Loucy (cell line): ENCODE measurements at regions not wholly inside any gene's neighbourhood (a gene's known extent, or its start where the extent isn't known, plus 50 kb on each side); places are given as distances from the start of the nearest gene placed in this dataset.

ENCODE experiments used
- H2AFZ ChIP-seq: fragments of 200-600 bp; sonication (generic); 2 replicates; pipeline ENCODE4 v1.6.0; 2016; ENCODE audit warnings: antibody characterized with exemption, mild to moderate bottlenecking, low read length, moderate library complexity
- H3F3A ChIP-seq: fragments of 200-600 bp; 2 replicates; pipeline ENCODE4 v1.6.0; 2016; ENCODE audit warnings: antibody characterized with exemption, low read depth, mild to moderate bottlenecking
- H3K27me3 ChIP-seq: fragments of 200-600 bp; sonication (generic); 2 replicates; pipeline ENCODE4 v1.6.1; 2014; ENCODE audit warnings: low read length, mild to moderate bottlenecking; ENCODE audit not compliant: insufficient read depth, poor library complexity, severe bottlenecking
- H3K36me3 ChIP-seq: fragments of 200-600 bp; sonication (generic); 2 replicates; pipeline ENCODE4 v1.6.1; 2016; ENCODE audit warnings: low read length; ENCODE audit not compliant: insufficient read depth
- H3K4me1 ChIP-seq: fragments of 200-600 bp; sonication (generic); 2 replicates; pipeline ENCODE4 v1.5.1; 2014; ENCODE audit warnings: low read length, mild to moderate bottlenecking; ENCODE audit not compliant: insufficient read depth, poor library complexity, severe bottlenecking
- H3K4me2 ChIP-seq: fragments of 200-600 bp; sonication (generic); 2 replicates; pipeline ENCODE4 v1.6.0; 2014; ENCODE audit warnings: antibody characterized with exemption, low read length, low read depth, mild to moderate bottlenecking; ENCODE audit not compliant: poor library complexity, severe bottlenecking
- H3K4me3 ChIP-seq: fragments of 200-600 bp; sonication (generic); 2 replicates; pipeline ENCODE4 v1.5.1; 2014; ENCODE audit warnings: low read length, mild to moderate bottlenecking, mixed read lengths; ENCODE audit not compliant: poor library complexity, severe bottlenecking
- H3K79me2 ChIP-seq: fragments of 200-600 bp; sonication (generic); 2 replicates; pipeline ENCODE4 v1.6.1; 2014; ENCODE audit warnings: low read length; ENCODE audit not compliant: insufficient read depth
- H3K9ac ChIP-seq: fragments of 200-600 bp; sonication (generic); 2 replicates; pipeline ENCODE4 v1.6.0; 2014; ENCODE audit warnings: mild to moderate bottlenecking, low read depth, low read length, moderate library complexity; ENCODE audit not compliant: poor library complexity, severe bottlenecking
- H3K9me2 ChIP-seq: fragments of 200-600 bp; sonication (generic); replicated peaks from 2 replicates; pipeline ENCODE4 v1.6.1; 2016; ENCODE audit warnings: low read depth, low read length, mixed read lengths
- H3K9me3 ChIP-seq: fragments of 200-600 bp; sonication (generic); 2 replicates; pipeline ENCODE4 v1.6.1; 2014; ENCODE audit warnings: mild to moderate bottlenecking, antibody characterized with exemption, low read length, low read depth; ENCODE audit not compliant: insufficient read depth
- H4K20me1 ChIP-seq: fragments of 200-600 bp; sonication (generic); 2 replicates; pipeline ENCODE4 v1.6.0; 2014; ENCODE audit warnings: antibody characterized with exemption, low read length, mild to moderate bottlenecking; ENCODE audit not compliant: insufficient read depth, poor library complexity, severe bottlenecking
- CTCF ChIP-seq: fragments of 200-600 bp; sonication (generic); conservative IDR thresholded peaks from 2 replicates; pipeline ENCODE4 v1.5.1; 2014; ENCODE audit warnings: mild to moderate bottlenecking, antibody characterized with exemption, low read length
- EZH2phosphoT487 ChIP-seq: fragments of 200-600 bp; IDR thresholded peaks from 2 replicates; pipeline ENCODE4 v1.6.1; 2018; ENCODE audit warnings: antibody characterized with exemption, mild to moderate bottlenecking, moderate library complexity, borderline replicate concordance

- no peak overlapping the region for H3K4me2 ChIP-seq
- H2AFZ ChIP-seq: no peak overlapping the region
Measured at GRCh38 chr9:22682961-22683699, 236.5 kb downstream of the DMRTA1 start.

GRCh38 chr9:22683700-22684075 is 237.1 kb downstream of the DMRTA1 start:
- no peaks in the 10 kb centered on the region for H3K27me3 ChIP-seq
- H3K9me3 ChIP-seq: no peaks in the 10 kb centered on the region
- no peak overlapping the region for H3K4me2 ChIP-seq
- no peak overlapping the region for H3K4me3 ChIP-seq
- H2AFZ ChIP-seq: no peak overlapping the region
- no peaks in the 10 kb centered on the region for H3K9me2 ChIP-seq
- H4K20me1 ChIP-seq: no peaks in the 10 kb centered on the region
- no peak for TF ChIP-seq EZH2phosphoT487
- TF ChIP-seq CTCF: no peak
- no peaks in the 10 kb centered on the region for H3K36me3 ChIP-seq
- no peaks in the 10 kb centered on the region for H3K4me1 ChIP-seq
- H3K79me2 ChIP-seq: no peaks in the 10 kb centered on the region
- H3K9ac ChIP-seq: no peak overlapping the region
- H3F3A ChIP-seq: no peaks in the 10 kb centered on the region

More at GRCh38 chr9:22682961-22683699, 236.5 kb downstream of the DMRTA1 start:
- no peaks in the 10 kb centered on the region for H3K79me2 ChIP-seq
- no peak overlapping the region for H3K9ac ChIP-seq
- H3K9me2 ChIP-seq: no peaks in the 10 kb centered on the region
- no peaks in the 10 kb centered on the region for H4K20me1 ChIP-seq
- no peaks in the 10 kb centered on the region for H3K4me1 ChIP-seq
- no peaks in the 10 kb centered on the region for H3K27me3 ChIP-seq
- TF ChIP-seq EZH2phosphoT487 (no peak), CTCF (no peak)
- no peaks in the 10 kb centered on the region for H3F3A ChIP-seq
- H3K9me3 ChIP-seq: no peaks in the 10 kb centered on the region
- no peak overlapping the region for H3K4me3 ChIP-seq
- H3K36me3 ChIP-seq: no peaks in the 10 kb centered on the region

- Histone ChIP-seq H3K4me2 (no peak overlapping the region), H3K36me3 (no peaks in the 10 kb centered on the region), H4K20me1 (no peaks in the 10 kb centered on the region), H3K4me3 (no peak overlapping the region), H3K9me3 (no peaks in the 10 kb centered on the region), H3K27me3 (no peaks in the 10 kb centered on the region), H3F3A (no peaks in the 10 kb centered on the region), H2AFZ (no peak overlapping the region), H3K9ac (no peak overlapping the region), H3K9me2 (no peaks in the 10 kb centered on the region), H3K79me2 (no peaks in the 10 kb centered on the region), H3K4me1 (no peaks in the 10 kb centered on the region)
- TF ChIP-seq EZH2phosphoT487 (no peak), CTCF (no peak)
Measured at GRCh38 chr9:22693156-22693555, 246.5 kb downstream of the DMRTA1 start.
